ENCODE measurements at regions not wholly inside any gene's neighbourhood (a gene's known extent, or its start where the extent isn't known, plus 50 kb on each side); places are given as distances from the start of the nearest gene placed in this dataset.
A peak's percentile ranks its signal among the peaks of the same experiment; 100 is the strongest.

DNA sequence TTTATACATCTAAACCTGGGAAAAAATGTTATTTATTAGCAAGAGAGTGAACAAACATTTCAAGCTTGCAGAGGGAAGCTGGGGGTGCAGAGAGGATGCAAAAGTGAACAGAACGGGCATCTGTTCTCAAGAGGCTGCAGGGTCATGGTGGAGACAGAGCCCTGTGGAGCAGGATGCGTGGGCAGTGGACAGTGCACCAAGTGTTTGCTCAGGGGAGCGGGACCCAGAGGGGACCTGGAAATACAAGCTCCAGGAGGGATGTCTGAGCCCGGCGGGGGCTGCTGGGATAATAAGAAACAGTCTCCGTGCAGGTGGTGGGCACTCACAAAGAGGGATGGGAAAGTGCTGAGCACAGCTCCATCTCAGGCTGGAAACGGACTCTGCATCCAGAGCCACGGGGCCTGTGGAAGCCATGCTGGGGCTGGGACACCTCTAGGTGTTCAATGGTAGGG lies 105.3 kb upstream of the SLC45A1 start:
- no peak; the same call in 1 of the 2 replicates for ATAC-seq

GRCh38 chr1:8211883-8212579 lies 105.9 kb upstream of the SLC45A1 start:
- POLR2A ChIA-PET (ENCODE audit: unreplicated experiment): interaction anchor here (0.6 to 0.7 kb wide), 3 partner anchors 15 to 74 kb away, joined by 3 to 5 read pairs (median 4); no protein-coding TSS in a partner anchor
- DNase-seq: peak; percentile 98
- Histone ChIP-seq H3K79me2 (ENCODE audit: low read length) (no peaks in the 10 kb centered on the region), H4K20me1 (ENCODE audit: low read length) (no peaks in the 10 kb centered on the region), H3K9ac (ENCODE audit: low read length) (peak overlapping the region; percentile 86), H3K4me1 (ENCODE audit: insufficient read depth, low read length) (peaks cover 33% of the 10 kb centered on the region), H3K36me3 (ENCODE audit: low read depth, low read length) (no peaks in the 10 kb centered on the region), H3K9me3 (ENCODE audit: low read length) (no peaks in the 10 kb centered on the region), H3K4me2 (ENCODE audit: low read length) (peak overlapping the region; percentile 73), H3K4me3 (ENCODE audit: low read length) (peak overlapping the region; percentile 22; the same call in 1 of the 2 replicates), H3K27ac (ENCODE audit: low read length) (peak overlapping the region; percentile 98), H3F3A (ENCODE audit: low read length, unreplicated experiment) (peaks cover 5% of the 10 kb centered on the region), H3K27me3 (ENCODE audit: low read length) (no peaks in the 10 kb centered on the region), H3K9me2 (replicated peaks; ENCODE audit: low read length) (no peaks in the 10 kb centered on the region), H2AFZ (ENCODE audit: low read length) (no peak overlapping the region)
- BruUV-seq (replicated peaks): no TSS peak
- intact Hi-C loops (cut with micrococcal nuclease): loop anchor here (1.0 to 2.0 kb wide), 5 partner anchors 17 to 103 kb away; no protein-coding TSS in a partner anchor
- CTCF ChIA-PET: interaction anchor here (0.6 kb wide), 1 partner anchor 151 kb away, joined by 3 read pairs; no protein-coding TSS in a partner anchor
- no peak for TF ChIP-seq EZH2 (IDR thresholded peaks at IDR 0.05; ENCODE audit: low read length, unreplicated experiment)
- no peak for TF ChIP-seq EZH2phosphoT487 (IDR thresholded peaks at IDR 0.05; ENCODE audit: borderline replicate concordance, low read length)
- TF ChIP-seq, protein P1, sequence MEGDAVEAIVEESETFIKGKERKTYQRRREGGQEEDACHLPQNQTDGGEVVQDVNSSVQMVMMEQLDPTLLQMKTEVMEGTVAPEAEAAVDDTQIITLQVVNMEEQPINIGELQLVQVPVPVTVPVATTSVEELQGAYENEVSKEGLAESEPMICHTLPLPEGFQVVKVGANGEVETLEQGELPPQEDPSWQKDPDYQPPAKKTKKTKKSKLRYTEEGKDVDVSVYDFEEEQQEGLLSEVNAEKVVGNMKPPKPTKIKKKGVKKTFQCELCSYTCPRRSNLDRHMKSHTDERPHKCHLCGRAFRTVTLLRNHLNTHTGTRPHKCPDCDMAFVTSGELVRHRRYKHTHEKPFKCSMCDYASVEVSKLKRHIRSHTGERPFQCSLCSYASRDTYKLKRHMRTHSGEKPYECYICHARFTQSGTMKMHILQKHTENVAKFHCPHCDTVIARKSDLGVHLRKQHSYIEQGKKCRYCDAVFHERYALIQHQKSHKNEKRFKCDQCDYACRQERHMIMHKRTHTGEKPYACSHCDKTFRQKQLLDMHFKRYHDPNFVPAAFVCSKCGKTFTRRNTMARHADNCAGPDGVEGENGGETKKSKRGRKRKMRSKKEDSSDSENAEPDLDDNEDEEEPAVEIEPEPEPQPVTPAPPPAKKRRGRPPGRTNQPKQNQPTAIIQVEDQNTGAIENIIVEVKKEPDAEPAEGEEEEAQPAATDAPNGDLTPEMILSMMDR (conservative IDR thresholded peaks at IDR 0.05; ENCODE audit: low read depth, low read length): no peak
- ATAC-seq: peak; percentile 83

More for the DNA sequence above, 105.3 kb upstream of the SLC45A1 start:
- H3F3A ChIP-seq (ENCODE audit: low read length, unreplicated experiment): peaks cover 5% of the 10 kb centered on the region
- H3K9me2 ChIP-seq (replicated peaks; ENCODE audit: low read length): no peaks in the 10 kb centered on the region
- no peak overlapping the region for H2AFZ ChIP-seq (ENCODE audit: low read length)
- intact Hi-C loops (cut with micrococcal nuclease): loop anchor here (2.0 kb wide), 4 partner anchors 18 to 102 kb away; no protein-coding TSS in a partner anchor
- no peaks in the 10 kb centered on the region for H3K79me2 ChIP-seq (ENCODE audit: low read length)
- TSS peak; percentile 96 for BruUV-seq (replicated peaks)
- CTCF ChIA-PET: interaction anchor here (0.6 kb wide), 1 partner anchor 152 kb away, joined by 3 read pairs; no protein-coding TSS in a partner anchor
- H3K4me2 ChIP-seq (ENCODE audit: low read length): peak overlapping the region; percentile 73
- no peak for DNase-seq
- H4K20me1 ChIP-seq (ENCODE audit: low read length): no peaks in the 10 kb centered on the region
- H3K4me3 ChIP-seq (ENCODE audit: low read length): no peak overlapping the region; the same call in 1 of the 2 replicates
- TF ChIP-seq, protein P1 (conservative IDR thresholded peaks at IDR 0.05; ENCODE audit: low read depth, low read length): no peak
- TF ChIP-seq EZH2 (IDR thresholded peaks at IDR 0.05; ENCODE audit: low read length, unreplicated experiment): no peak
- TF ChIP-seq EZH2phosphoT487 (IDR thresholded peaks at IDR 0.05; ENCODE audit: borderline replicate concordance, low read length): no peak
- H3K9ac ChIP-seq (ENCODE audit: low read length): peak overlapping the region; percentile 76
- H3K27ac ChIP-seq (ENCODE audit: low read length): peak overlapping the region; percentile 98
- no peaks in the 10 kb centered on the region for H3K9me3 ChIP-seq (ENCODE audit: low read length)
- H3K36me3 ChIP-seq (ENCODE audit: low read depth, low read length): no peaks in the 10 kb centered on the region
- peaks cover 33% of the 10 kb centered on the region for H3K4me1 ChIP-seq (ENCODE audit: insufficient read depth, low read length)
- no peaks in the 10 kb centered on the region for H3K27me3 ChIP-seq (ENCODE audit: low read length)
- POLR2A ChIA-PET (ENCODE audit: unreplicated experiment): interaction anchor here (0.6 kb wide), 2 partner anchors 75 to 188 kb away, joined by 3 to 4 read pairs; no protein-coding TSS in a partner anchor
